Heart right ventricle (tissue), 16 donors: ENCODE measurements at regions not wholly inside any gene's neighbourhood (a gene's known extent, or its start where the extent isn't known, plus 50 kb on each side); places are given as distances from the start of the nearest gene placed in this dataset.

Experiments
- ATAC-seq, 8 donors: fragments of 200-7000 bp; cut with Tn5 transposase; one replicate each; pipeline ENCODE4 v1.9.1; 2020; ENCODE audit warnings: mild to moderate bottlenecking in 8 of 8, moderate library complexity in 8 of 8, moderate number of reproducible peaks in 1 of 8
- DNase-seq, 2 donors: peaks; one replicate each; pipeline ENCODE4 v3.0.0-alpha.2; 2020
- H3K27ac ChIP-seq, 10 donors: fragments of 200-600 bp; sonication (generic) in 2 of 10; one replicate each; pipeline versions ENCODE4 v1.5.0 to v1.8.0; 2020 to 2022; ENCODE audit warnings: mild to moderate bottlenecking in 3 of 10
- H3K27me3 ChIP-seq, 7 donors: fragments of 200-600 bp; one replicate each; pipeline ENCODE4 v1.8.0; 2021 to 2022; ENCODE audit warnings: mild to moderate bottlenecking in 2 of 7
- H3K36me3 ChIP-seq, 9 donors: fragments of 200-600 bp; sonication (generic) in 1 of 9; one replicate each; pipeline versions ENCODE4 v1.5.0 to v1.8.0; 2020 to 2022; ENCODE audit warnings: mild to moderate bottlenecking in 2 of 9
- H3K4me1 ChIP-seq, 9 donors: fragments of 200-600 bp; sonication (generic) in 1 of 9; one replicate each; pipeline versions ENCODE4 v1.5.0 to v1.8.0; 2020 to 2022; ENCODE audit warnings: mild to moderate bottlenecking in 4 of 9
- H3K4me3 ChIP-seq, 10 donors: fragments of 200-600 bp; sonication (generic) in 2 of 10; one replicate each; pipeline versions ENCODE4 v1.5.0 to v1.8.0; 2020 to 2022; ENCODE audit warnings: mild to moderate bottlenecking in 7 of 10, moderate library complexity in 2 of 10
- H3K9me3 ChIP-seq, 11 donors: fragments of 200-600 bp in 10 of 11; sonication (generic) in 2 of 11; one replicate each; pipeline versions ENCODE4 v1.5.0 to v1.8.0; 2013 to 2022; ENCODE audit warnings: mild to moderate bottlenecking in 2 of 11, control low read depth in 1 of 11, moderate library complexity in 1 of 11
- CTCF ChIP-seq, 9 donors: fragments of 200-600 bp; sonication (generic) in 2 of 9; IDR thresholded peaks; one replicate each; pipeline versions ENCODE4 v1.5.0 to v1.8.0; 2021 to 2022; ENCODE audit warnings: antibody characterized with exemption in 9 of 9, mild to moderate bottlenecking in 5 of 9, moderate library complexity in 1 of 9
- WGBS, 2 donors: extraction: QIAGEN DNeasy Blood & Tissue Kit; methylation state at CpG; one replicate each; pipeline ENCODE4 v1.1.7; 2013; ENCODE audit warnings: inconsistent platforms in 1 of 2; 5-methylcytosine and 5-hydroxymethylcytosine counted together
- intact Hi-C, 10 donors: fragments of 100-400 bp; cut with DNase I; formaldehyde crosslinking; loops; one replicate each; pipeline versions ENCODE4 v1.11.1 to v1.14.2; 2022
- donor health status: Arrhythmogenic right ventricular cardiomyopathy.
- donor health status: ischemic (EF 13 %, LVEDD 7.1; RV severe dilation, severe dysfunction).
- donor health status: healthy with polysubstance abuse.
- donor health status: DM: no; HTN: yes; CAD: no.
- donor health status: DM: no; HTN: no; CAD: no.
- donor health status: ischemic (EF 25% LVEDD 6.9; RV normal size, moderate dysfunction).
- donor health status: ischemic (EF 25% LVEDD 5.7; RV mildly dilated, moderate dysfunction).
- donor health status: healthy.
- donor health status: DM: yes; HTN: yes; CAD: no.
- donor health status: Ischemic cardiomyopathy.
- donor health status: ischemic (EF 35%, LVEDD 5.7; RV mildly dilated, moderate dysfunction).
- donor health status: nonischemic (EF 11% LVEDD 7.7; RV severe dilation, severe dysfunction).
- donor health status: DM: yes; HTN: yes; CAD: no.
- donor health status: PGD.
- donor health status: ischemic (EF 29% LVEDD 5.4; RV normal size, mild dysfunction).
- donor health status: nonischemic (EF 23%, LVEDD 6.1; RV moderate dilation, normal function).

- intact Hi-C loops = loop anchor here in 8 of 10 donors (5.0 to 10.0 kb wide), 10 partner anchors 202 to 1262 kb away; no protein-coding TSS in a partner anchor
- WGBS, 2 donors = 80 to 85% methylated on average over 4 of the region's 4 CpGs
- no peak for DNase-seq
- H3K27ac ChIP-seq = no peak overlapping the region
- no peak for TF ChIP-seq CTCF (IDR thresholded peaks at IDR 0.05)
- no peaks in the 10 kb centered on the region for H3K36me3 ChIP-seq
- peaks cover 0 to 34% (median 17%) of the 10 kb centered on the region in 9 donors for H3K4me1 ChIP-seq
- H3K9me3 ChIP-seq = no peaks in the 10 kb centered on the region
- H3K27me3 ChIP-seq = no peaks in the 10 kb centered on the region
- H3K4me3 ChIP-seq = no peak overlapping the region
- no peak for ATAC-seq
These were observed 128.7 kb upstream of the MLIP start for GRCh38 chr6:53982366-53983050.

GRCh38 chr6:53983301-53983700 lies 127.9 kb upstream of the MLIP start:
- 0% methylated on average over 1 of the region's 1 CpG for WGBS, 2 donors
- intact Hi-C loops = loop anchor here in 8 of 10 donors (5.0 to 10.0 kb wide), 10 partner anchors 202 to 1262 kb away; no protein-coding TSS in a partner anchor
- Histone ChIP-seq H3K36me3 (no peaks in the 10 kb centered on the region), H3K4me3 (no peak overlapping the region), H3K27ac (peak overlapping the region in 1 of 10 donors; percentile 10), H3K9me3 (no peaks in the 10 kb centered on the region), H3K4me1 (peaks cover 0 to 35% (median 17%) of the 10 kb centered on the region in 9 donors), H3K27me3 (no peaks in the 10 kb centered on the region)
- no peak for ATAC-seq
- no peak for DNase-seq
- TF ChIP-seq CTCF (IDR thresholded peaks at IDR 0.05) = no peak

- no peaks in the 10 kb centered on the region for H3K9me3 ChIP-seq
- no peaks in the 10 kb centered on the region for H3K36me3 ChIP-seq
- H3K27ac ChIP-seq = peak overlapping the region in 1 of 10 donors; percentile 10
- no peaks in the 10 kb centered on the region for H3K27me3 ChIP-seq
- 60 to 63% methylated on average over 2 of the region's 2 CpGs for WGBS, 2 donors
- no peak overlapping the region for H3K4me3 ChIP-seq
- no peak for DNase-seq
- intact Hi-C loops = loop anchor here in 8 of 10 donors (5.0 to 10.0 kb wide), 10 partner anchors 201 to 1261 kb away; no protein-coding TSS in a partner anchor
- ATAC-seq = peak in 2 of 8 donors; percentile 7 to 71
- no peak for TF ChIP-seq CTCF (IDR thresholded peaks at IDR 0.05)
- peaks cover 0 to 37% (median 17%) of the 10 kb centered on the region in 9 donors for H3K4me1 ChIP-seq
These were observed 127.1 kb upstream of the MLIP start for GRCh38 chr6:53984163-53984562.

- intact Hi-C loops = loop anchor here in 8 of 10 donors (5.0 to 10.0 kb wide), 10 partner anchors 200 to 1260 kb away; no protein-coding TSS in a partner anchor
- Histone ChIP-seq H3K4me3 (no peak overlapping the region), H3K9me3 (no peaks in the 10 kb centered on the region), H3K36me3 (no peaks in the 10 kb centered on the region), H3K27ac (peak overlapping the region in 2 of 10 donors; percentile 5 to 11), H3K27me3 (no peaks in the 10 kb centered on the region), H3K4me1 (peaks cover 0 to 42% (median 20%) of the 10 kb centered on the region in 9 donors)
- TF ChIP-seq CTCF (IDR thresholded peaks at IDR 0.05) = no peak
- DNase-seq = no peak
- WGBS, 2 donors = 34 to 49% methylated on average over 3 of the region's 3 CpGs
- ATAC-seq = no peak
These were observed 126.7 kb upstream of the MLIP start for GRCh38 chr6:53984581-53984980.
